Uterus (tissue), 3 donors: ENCODE measurements at regions not wholly inside any gene's neighbourhood (a gene's known extent, or its start where the extent isn't known, plus 50 kb on each side); places are given as distances from the start of the nearest gene placed in this dataset.

Experiments used
- DNase-seq, 2 donors: peaks; one replicate each; pipeline ENCODE4 v3.0.0-alpha.2; 2019 to 2020
- H3K27ac ChIP-seq, 2 donors: fragments of 200-600 bp; sonication (generic); 1 replicate in 1 of 2; 2 replicates in 1 of 2; pipeline ENCODE4 v1.5.1; 2016 to 2018
- H3K27me3 ChIP-seq, 2 donors: fragments of 200-600 bp; sonication (generic); one replicate each; pipeline ENCODE4 v1.5.1; 2018 to 2019; ENCODE audit warnings: control low read depth in 1 of 2
- H3K36me3 ChIP-seq, 2 donors: fragments of 200-600 bp; sonication (generic); one replicate each; pipeline ENCODE4 v1.5.1; 2019; ENCODE audit warnings: control low read depth in 1 of 2
- H3K4me1 ChIP-seq, 2 donors: fragments of 200-600 bp; sonication (generic); one replicate each; pipeline ENCODE4 v1.5.1; 2018 to 2019; ENCODE audit warnings: control low read depth in 1 of 2
- H3K4me3 ChIP-seq, 2 donors: fragments of 200-600 bp; sonication (generic); 1 replicate in 1 of 2; 2 replicates in 1 of 2; pipeline ENCODE4 v1.5.1; 2018 to 2019; ENCODE audit warnings: mild to moderate bottlenecking in 1 of 2
- H3K9me3 ChIP-seq, 2 donors: fragments of 200-600 bp; sonication (generic); one replicate each; pipeline ENCODE4 v1.5.1; 2019; ENCODE audit warnings: control low read depth in 1 of 2
- POLR2A ChIP-seq, 2 donors: fragments of 450-650 bp; IDR thresholded peaks; one replicate each; pipeline ENCODE4 v1.6.1; 2016; ENCODE audit warnings: antibody characterized with exemption in 2 of 2, mild to moderate bottlenecking in 1 of 2, moderate library complexity in 1 of 2
- intact Hi-C: fragments of 100-400 bp; cut with DNase I; formaldehyde crosslinking; loops from one replicate; pipeline ENCODE4 v1.15.1; 2023; ENCODE audit warnings: low total_unique reads
- TF ChIP-seq, protein P1 (sequence below), 4 experiments: fragments of 200-600 bp in 2 of 4; fragments of 450-650 bp in 2 of 4; sonication (generic) in 2 of 4; IDR thresholded peaks; one replicate each; pipeline ENCODE4 v1.5.1; 2016 to 2019; ENCODE audit warnings: antibody characterized with exemption in 4 of 4, mild to moderate bottlenecking in 2 of 4, moderate library complexity in 1 of 4
- donor health status: DM: yes; HTN: yes; CAD: no.

DNA sequence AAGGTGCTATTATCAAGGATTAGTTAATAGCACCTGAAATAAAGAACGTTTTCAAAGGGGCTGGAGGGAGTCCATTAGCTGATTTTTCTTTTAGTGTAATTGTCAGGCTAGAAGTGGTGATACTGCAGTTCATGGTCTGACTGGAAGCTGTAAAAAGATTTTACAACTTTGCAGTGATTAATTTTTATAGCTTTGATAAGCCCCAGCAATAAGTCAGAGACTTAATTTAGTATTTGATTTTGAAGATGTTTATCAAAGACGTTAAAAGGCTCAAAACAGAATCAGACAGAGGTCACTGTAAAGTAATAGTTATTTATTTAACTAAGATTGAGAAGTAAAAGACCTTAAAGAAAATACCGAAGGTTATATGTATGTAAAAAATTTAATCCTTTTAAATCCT, 165.5 kb upstream of the FMN2 start:
- TF ChIP-seq POLR2A (IDR thresholded peaks at IDR 0.05) = no peak
- TF ChIP-seq, protein P1, sequence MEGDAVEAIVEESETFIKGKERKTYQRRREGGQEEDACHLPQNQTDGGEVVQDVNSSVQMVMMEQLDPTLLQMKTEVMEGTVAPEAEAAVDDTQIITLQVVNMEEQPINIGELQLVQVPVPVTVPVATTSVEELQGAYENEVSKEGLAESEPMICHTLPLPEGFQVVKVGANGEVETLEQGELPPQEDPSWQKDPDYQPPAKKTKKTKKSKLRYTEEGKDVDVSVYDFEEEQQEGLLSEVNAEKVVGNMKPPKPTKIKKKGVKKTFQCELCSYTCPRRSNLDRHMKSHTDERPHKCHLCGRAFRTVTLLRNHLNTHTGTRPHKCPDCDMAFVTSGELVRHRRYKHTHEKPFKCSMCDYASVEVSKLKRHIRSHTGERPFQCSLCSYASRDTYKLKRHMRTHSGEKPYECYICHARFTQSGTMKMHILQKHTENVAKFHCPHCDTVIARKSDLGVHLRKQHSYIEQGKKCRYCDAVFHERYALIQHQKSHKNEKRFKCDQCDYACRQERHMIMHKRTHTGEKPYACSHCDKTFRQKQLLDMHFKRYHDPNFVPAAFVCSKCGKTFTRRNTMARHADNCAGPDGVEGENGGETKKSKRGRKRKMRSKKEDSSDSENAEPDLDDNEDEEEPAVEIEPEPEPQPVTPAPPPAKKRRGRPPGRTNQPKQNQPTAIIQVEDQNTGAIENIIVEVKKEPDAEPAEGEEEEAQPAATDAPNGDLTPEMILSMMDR (IDR thresholded peaks at IDR 0.05) = no peak
- no peaks in the 10 kb centered on the region for H3K27me3 ChIP-seq
- no peaks in the 10 kb centered on the region for H3K4me1 ChIP-seq
- H3K9me3 ChIP-seq = no peaks in the 10 kb centered on the region
- no peak for DNase-seq
- no peak overlapping the region for H3K4me3 ChIP-seq
- intact Hi-C loops = no loop called here
- H3K27ac ChIP-seq = no peak overlapping the region
- no peaks in the 10 kb centered on the region for H3K36me3 ChIP-seq

GRCh38 chr1:239929317-239929716, 162.4 kb upstream of the FMN2 start:
- no peak for DNase-seq
- no peak overlapping the region for H3K4me3 ChIP-seq
- H3K27me3 ChIP-seq = no peaks in the 10 kb centered on the region
- H3K36me3 ChIP-seq = no peaks in the 10 kb centered on the region
- H3K27ac ChIP-seq = no peak overlapping the region
- TF ChIP-seq POLR2A (IDR thresholded peaks at IDR 0.05) = no peak
- TF ChIP-seq, protein P1 (IDR thresholded peaks at IDR 0.05) = no peak
- no peaks in the 10 kb centered on the region for H3K9me3 ChIP-seq
- intact Hi-C loops = no loop called here
- H3K4me1 ChIP-seq = no peaks in the 10 kb centered on the region

DNA sequence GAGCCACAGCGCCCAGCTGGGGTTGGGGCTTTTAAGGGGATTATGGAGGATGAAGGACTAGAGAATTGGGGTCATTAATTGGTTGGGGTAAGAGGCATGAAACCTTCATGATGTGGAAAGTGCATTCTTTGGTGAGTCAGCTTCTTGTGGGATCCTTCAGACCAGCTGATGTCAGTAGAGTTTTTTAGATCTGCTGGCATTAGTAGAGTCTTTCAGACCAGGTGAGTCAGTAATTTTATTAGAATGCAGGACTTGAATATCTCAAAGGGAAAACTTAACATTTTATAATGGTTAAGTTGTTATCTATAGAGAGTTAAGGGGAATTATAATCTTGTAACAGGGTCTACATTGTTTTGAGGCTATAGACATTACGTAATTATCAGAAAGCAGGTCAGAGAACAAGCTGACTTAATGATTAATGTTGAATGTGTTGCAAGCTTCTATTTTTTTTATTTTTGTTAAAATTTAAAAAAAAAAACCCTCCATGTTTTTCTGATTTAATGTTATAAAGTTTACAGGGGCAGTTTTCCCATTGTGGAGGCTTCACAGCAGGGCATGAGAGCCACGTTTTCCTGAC, 160.9 kb upstream of the FMN2 start:
- no peak for DNase-seq
- no peak overlapping the region for H3K4me3 ChIP-seq
- no peaks in the 10 kb centered on the region for H3K36me3 ChIP-seq
- TF ChIP-seq, protein P1 (IDR thresholded peaks at IDR 0.05) = no peak
- TF ChIP-seq POLR2A (IDR thresholded peaks at IDR 0.05) = no peak
- H3K27ac ChIP-seq = no peak overlapping the region
- no peaks in the 10 kb centered on the region for H3K4me1 ChIP-seq
- H3K27me3 ChIP-seq = no peaks in the 10 kb centered on the region
- H3K9me3 ChIP-seq = no peaks in the 10 kb centered on the region
- intact Hi-C loops = no loop called here

DNA sequence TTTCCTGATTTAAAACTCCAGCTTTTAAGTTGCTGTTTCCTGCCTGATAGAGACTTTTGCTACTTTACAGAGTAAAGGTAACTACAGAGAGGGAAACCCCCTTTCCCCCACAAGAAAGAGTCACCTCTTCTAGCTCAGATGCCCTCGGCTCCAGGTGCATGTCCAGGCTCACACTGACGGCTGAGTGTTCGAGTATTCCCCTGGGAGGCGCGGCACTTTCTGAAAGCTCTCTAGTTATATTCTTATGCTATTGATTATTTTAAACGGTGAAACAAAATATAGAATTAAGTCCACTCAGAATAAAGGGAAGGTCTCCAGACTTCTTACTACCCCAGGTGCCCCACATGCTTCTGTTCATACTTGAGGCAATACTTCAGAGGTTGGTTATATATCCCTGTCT, 160.3 kb upstream of the FMN2 start:
- H3K27ac ChIP-seq = no peak overlapping the region
- intact Hi-C loops = no loop called here
- H3K4me3 ChIP-seq = no peak overlapping the region
- H3K36me3 ChIP-seq = no peaks in the 10 kb centered on the region
- TF ChIP-seq POLR2A (IDR thresholded peaks at IDR 0.05) = no peak
- TF ChIP-seq, protein P1 (IDR thresholded peaks at IDR 0.05) = no peak
- no peak for DNase-seq
- H3K9me3 ChIP-seq = no peaks in the 10 kb centered on the region
- no peaks in the 10 kb centered on the region for H3K27me3 ChIP-seq
- H3K4me1 ChIP-seq = no peaks in the 10 kb centered on the region

DNA sequence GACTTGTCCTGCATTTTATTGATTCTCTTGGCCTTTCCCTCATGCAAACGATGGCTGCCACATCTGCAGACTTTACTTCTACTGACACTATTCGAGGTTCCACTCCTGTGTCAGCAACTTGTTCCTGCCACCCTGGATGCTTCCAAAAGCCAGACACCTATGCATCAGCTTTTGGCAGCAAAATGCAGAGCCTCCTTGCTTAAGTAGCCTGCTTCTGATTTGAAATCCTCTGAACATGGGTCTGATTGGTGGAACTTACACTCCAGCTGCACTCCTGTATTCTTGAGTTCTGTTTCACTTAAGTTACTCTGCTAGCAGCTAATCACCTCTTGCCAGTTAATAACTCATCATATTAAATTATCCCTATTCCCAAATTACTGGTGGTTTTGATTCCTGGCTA, 152.1 kb upstream of the FMN2 start:
- intact Hi-C loops = no loop called here
- Histone ChIP-seq H3K4me3 (no peak overlapping the region), H3K27me3 (no peaks in the 10 kb centered on the region), H3K9me3 (no peaks in the 10 kb centered on the region), H3K36me3 (no peaks in the 10 kb centered on the region), H3K4me1 (no peaks in the 10 kb centered on the region), H3K27ac (no peak overlapping the region)
- TF ChIP-seq POLR2A (IDR thresholded peaks at IDR 0.05) = no peak
- TF ChIP-seq, protein P1 (IDR thresholded peaks at IDR 0.05) = no peak
- no peak for DNase-seq
